ENCODE measurements at regions not wholly inside any gene's neighbourhood (a gene's known extent, or its start where the extent isn't known, plus 50 kb on each side); places are given as distances from the start of the nearest gene placed in this dataset.
"Not testable (repeated sequence)": the region's sequence is repeated elsewhere in the genome, so short reads cannot be mapped to it uniquely, and the experiment has no call there.

DNA sequence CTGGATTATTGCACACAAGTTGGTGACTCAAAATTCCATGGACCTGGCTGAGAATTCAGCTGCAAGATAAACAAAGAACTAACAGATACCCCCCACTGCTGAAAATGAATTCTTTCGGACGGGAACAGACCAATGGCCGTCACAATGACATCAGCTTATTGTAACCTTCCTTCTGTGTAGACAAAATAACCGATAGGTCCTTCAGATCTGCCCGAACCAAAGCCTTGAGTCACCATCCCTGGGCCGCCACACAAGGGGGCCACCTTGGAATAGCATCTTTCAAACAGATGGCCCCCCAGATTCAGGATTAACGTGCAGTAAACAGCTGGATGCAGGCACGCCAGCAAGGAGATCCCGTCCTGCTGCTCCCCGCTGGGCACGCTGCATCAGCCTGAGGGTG is 214.0 kb upstream of the EXOC2 start:
- CTCF ChIA-PET: no interaction called here
- no peaks in the 10 kb centered on the region for H3K4me1 Mint-ChIP-seq
- H3K9me3 Mint-ChIP-seq (ENCODE audit: low read depth): no peaks in the 10 kb centered on the region
- H3K4me3 Mint-ChIP-seq: no peak overlapping the region
- H3K27ac Mint-ChIP-seq: no peak overlapping the region
- no peaks in the 10 kb centered on the region for H3K36me3 Mint-ChIP-seq
- ATAC-seq: no peak
- H3K27me3 Mint-ChIP-seq: peaks cover 4% of the 10 kb centered on the region
- no peak for DNase-seq

DNA sequence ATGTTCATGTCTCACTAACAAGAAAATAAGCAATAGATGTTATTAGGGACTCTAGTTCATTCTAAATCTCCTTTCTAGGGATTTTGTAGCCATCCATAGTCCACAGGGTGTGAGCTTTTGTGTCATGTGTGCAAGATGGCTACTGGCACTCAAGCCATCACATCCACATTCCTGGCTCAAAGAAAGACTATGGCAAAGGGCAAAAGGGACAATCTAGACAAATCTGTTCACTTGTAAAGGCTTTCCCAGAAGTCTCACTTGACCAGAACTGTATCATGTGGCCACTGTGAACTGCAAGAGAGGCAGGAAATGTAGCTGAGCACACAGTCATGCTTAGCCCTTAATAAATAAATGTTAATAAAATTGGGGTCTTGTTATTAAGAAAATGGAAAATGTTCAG is 212.6 kb upstream of the EXOC2 start:
- Mint-ChIP-seq H3K4me1 (no peaks in the 10 kb centered on the region), H3K36me3 (no peaks in the 10 kb centered on the region), H3K27me3 (peaks cover 3% of the 10 kb centered on the region), H3K9me3 (ENCODE audit: low read depth) (no peaks in the 10 kb centered on the region), H3K4me3 (no peak overlapping the region), H3K27ac (no peak overlapping the region)
- CTCF ChIA-PET: no interaction called here
- ATAC-seq: no peak
- DNase-seq: no peak

DNA sequence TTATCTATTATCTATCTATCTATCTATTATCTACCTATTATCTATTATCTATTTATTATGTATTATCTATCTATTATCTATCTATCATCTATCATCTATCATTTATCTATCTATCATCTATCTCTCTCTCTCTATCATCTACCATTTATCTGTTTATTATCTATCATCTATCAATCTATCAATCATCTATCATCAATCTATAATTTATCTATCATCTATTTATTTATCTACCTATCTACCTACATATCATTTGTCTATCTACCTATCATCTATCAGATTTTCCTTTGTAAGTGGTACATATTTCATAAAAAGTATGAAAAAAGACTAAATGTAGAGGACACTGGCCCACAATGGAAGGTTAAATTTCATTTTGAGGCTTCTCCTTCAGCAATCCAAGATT is 212.1 kb upstream of the EXOC2 start:
- Mint-ChIP-seq H3K27me3 (peaks cover 3% of the 10 kb centered on the region), H3K27ac (no peak overlapping the region), H3K4me1 (no peaks in the 10 kb centered on the region), H3K36me3 (no peaks in the 10 kb centered on the region), H3K9me3 (ENCODE audit: low read depth) (no peaks in the 10 kb centered on the region), H3K4me3 (no peak overlapping the region)
- no peak for DNase-seq
- no peak for ATAC-seq
- CTCF ChIA-PET: no interaction called here

DNA sequence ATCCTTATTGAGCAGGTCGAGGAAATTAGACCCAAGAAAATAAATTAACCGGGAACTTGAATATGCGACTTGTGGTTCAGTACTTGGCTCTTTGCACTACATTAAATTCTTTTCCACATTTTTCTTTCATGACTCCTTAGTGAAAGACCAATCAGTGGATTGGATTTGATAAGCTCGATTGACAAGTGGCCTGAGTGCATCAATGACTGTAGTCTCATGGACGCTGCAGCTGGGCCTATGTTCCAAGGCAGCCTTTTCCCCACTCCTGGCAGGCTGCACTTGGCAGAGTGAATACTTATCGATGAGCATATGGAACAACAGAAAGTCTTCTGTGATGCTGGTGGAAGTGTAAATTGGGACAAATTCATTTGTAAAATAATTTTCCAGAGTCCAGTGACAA is 210.8 kb upstream of the EXOC2 start:
- CTCF ChIA-PET: no interaction called here
- Mint-ChIP-seq H3K27ac (no peak overlapping the region), H3K4me1 (no peaks in the 10 kb centered on the region), H3K36me3 (no peaks in the 10 kb centered on the region), H3K9me3 (ENCODE audit: low read depth) (no peaks in the 10 kb centered on the region), H3K4me3 (no peak overlapping the region), H3K27me3 (peaks cover 3% of the 10 kb centered on the region)
- ATAC-seq (no peak), DNase-seq (no peak)

DNA sequence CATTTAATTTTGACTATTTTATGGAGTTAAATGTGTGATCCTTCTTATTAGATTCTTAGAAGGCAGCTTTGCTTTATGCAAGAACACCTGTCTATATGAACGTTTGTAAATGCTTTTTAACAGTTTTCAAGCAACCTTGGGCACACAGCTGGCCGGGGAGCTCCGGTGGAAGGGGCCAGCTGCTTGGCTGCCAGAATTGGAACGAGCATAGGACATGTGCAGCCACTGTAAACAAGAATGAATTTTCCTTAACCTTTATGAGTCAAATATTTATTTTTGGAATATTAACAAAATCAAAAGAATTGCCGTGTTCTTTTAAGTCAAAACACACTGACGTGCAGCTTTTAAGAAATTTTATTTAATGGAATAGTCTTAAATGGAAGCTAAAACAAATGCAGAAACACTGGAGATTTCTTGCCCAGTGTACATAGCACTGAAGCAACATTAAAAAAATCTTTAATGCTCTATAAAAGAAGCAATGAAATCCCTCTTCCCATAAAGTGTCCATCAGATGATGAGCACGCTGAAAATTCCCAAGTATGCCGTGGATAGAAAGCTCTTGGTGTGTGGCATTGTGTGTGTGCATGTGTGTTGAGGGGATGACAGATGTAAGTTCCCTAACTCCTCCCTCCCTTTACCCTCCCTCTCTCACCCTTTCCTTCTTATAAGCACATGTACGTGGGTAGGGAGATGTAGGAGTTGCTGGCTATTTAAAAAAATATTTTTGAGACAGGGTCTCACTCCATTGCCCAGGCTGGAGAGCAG is 208.9 kb upstream of the EXOC2 start:
- Mint-ChIP-seq H3K27ac (no peak overlapping the region), H3K27me3 (peaks cover 19% of the 10 kb centered on the region), H3K36me3 (no peaks in the 10 kb centered on the region), H3K9me3 (ENCODE audit: low read depth) (no peaks in the 10 kb centered on the region), H3K4me1 (no peaks in the 10 kb centered on the region), H3K4me3 (no peak overlapping the region)
- no peak for DNase-seq
- CTCF ChIA-PET: no interaction called here
- no peak for ATAC-seq

DNA sequence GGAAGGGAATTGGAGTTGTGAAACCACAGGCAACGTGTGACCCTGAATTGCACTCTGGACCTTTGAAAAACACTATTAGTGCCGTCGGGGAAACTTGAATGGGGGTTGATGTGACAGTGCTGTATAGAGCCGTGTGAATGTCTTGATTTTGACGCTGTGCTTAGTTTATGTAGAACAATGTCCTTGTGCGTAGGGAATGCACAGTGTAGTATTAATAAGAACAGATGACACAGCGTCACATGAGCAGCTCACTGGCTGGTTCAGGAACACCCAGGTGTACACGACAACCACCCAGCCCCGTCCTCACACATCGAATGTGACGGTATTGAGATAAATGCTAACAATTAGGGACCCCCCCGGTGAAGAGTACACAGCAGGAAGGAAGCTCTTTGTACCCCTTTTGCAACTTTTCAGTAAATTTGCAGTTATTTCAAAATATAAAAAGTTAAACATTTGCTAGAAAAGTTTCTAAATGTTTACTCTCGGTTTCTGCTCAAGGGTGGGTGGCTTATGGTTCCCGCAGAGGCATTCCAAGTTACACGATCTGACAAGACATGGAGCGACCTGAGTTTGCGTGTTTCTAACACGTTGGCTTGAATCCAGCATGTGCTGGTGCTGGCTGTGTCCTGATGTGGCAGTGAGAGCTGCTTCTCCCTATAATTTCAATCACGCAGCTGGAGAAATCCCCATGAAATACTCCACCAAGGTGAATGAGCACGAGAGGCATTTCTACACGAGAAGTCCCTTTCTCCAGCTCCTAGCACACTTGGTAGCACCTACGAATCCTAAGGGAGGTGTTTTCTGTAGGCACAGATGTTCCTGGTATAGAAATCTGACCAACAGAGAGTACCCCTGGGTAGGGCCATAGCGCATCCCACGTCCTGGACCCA is 208.0 kb upstream of the EXOC2 start:
- Mint-ChIP-seq H3K4me1 (no peaks in the 10 kb centered on the region), H3K9me3 (ENCODE audit: low read depth) (no peaks in the 10 kb centered on the region), H3K27me3 (peaks cover 22% of the 10 kb centered on the region), H3K27ac (no peak overlapping the region), H3K36me3 (no peaks in the 10 kb centered on the region), H3K4me3 (no peak overlapping the region)
- ATAC-seq: no peak
- CTCF ChIA-PET: no interaction called here
- DNase-seq: no peak

DNA sequence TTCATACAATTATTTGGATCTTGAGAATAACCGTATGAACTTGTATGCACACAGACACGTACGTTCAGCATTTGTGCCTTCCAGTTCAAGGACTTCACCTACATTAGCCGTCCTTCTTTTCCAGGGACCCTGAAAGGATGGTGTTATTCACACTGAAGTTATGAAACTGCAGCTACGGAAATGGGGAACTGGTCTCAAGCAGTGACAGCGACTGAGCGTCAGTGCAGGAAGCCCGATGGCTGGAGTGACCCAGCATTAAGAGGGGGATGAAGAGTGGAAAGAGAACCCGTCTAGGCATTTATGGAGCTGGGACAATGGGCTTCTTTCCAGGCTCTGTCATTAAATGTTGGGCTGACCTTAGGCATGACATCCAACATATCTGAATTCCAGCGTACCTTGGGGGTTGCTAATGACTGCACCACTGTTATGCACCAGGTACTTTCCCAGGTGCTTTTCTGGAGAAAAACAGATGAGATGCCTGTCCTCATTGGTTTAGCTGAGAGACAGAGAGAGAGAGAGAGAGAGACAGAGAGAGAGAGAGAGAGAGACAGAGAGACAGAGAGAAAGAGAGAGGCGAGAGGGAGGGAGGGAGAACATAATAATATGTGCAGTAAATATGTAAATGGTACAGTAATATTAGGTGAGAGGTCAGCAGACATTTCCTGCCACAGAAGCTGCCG is 204.7 kb upstream of the EXOC2 start:
- Mint-ChIP-seq H3K9me3 (ENCODE audit: low read depth) (no peaks in the 10 kb centered on the region), H3K4me1 (no peaks in the 10 kb centered on the region), H3K27ac (no peak overlapping the region), H3K36me3 (no peaks in the 10 kb centered on the region), H3K4me3 (no peak overlapping the region), H3K27me3 (peaks cover 25% of the 10 kb centered on the region)
- CTCF ChIA-PET: no interaction called here
- DNase-seq (no peak), ATAC-seq (no peak)

DNA sequence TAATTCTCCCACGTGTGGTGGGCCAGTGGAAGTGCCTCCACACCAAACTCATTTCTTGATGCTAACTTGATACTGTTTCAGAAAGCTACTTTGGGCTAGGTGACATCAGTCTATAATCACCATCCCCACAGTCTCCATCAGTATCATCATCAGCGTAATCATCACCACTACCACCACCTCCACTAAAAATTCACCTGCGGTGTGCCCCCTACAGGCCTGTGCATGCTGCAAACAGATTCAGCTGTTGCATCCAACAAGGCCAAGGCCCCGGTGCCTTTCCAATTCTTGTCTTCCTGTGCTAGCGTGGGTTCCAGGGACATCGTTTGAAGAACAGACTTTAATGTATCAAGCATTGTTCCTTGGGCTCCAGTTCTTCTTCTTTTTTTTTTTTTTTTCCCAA is 201.3 kb upstream of the EXOC2 start:
- Mint-ChIP-seq H3K4me3 (no peak overlapping the region), H3K36me3 (no peaks in the 10 kb centered on the region), H3K27ac (no peak overlapping the region), H3K9me3 (ENCODE audit: low read depth) (no peaks in the 10 kb centered on the region), H3K27me3 (peaks cover 22% of the 10 kb centered on the region), H3K4me1 (no peaks in the 10 kb centered on the region)
- DNase-seq (no peak), ATAC-seq (no peak)
- CTCF ChIA-PET: no interaction called here

DNA sequence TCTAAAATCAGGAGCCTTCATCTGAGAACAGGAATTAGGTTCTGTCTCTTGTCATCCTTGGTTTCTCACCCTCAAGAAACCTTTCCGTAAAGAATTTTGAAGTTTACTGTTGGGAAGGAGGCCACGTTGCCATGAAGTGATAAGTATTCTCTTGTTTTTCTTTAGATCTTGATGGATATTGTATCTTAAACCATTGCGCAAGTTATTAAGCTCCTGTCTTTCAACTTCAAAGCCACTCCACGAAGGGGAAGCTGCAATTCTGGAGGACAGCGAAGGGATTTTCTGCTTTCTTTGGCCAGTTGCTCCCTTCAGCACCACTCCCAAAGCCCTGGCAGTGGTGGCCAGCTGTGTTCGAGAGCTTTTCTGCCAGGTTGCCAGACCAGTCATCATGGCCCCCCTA is 198.1 kb upstream of the EXOC2 start:
- no peaks in the 10 kb centered on the region for H3K4me1 Mint-ChIP-seq
- H3K4me3 Mint-ChIP-seq: no peak overlapping the region
- ATAC-seq (no peak), DNase-seq (no peak)
- H3K27ac Mint-ChIP-seq: no peak overlapping the region
- CTCF ChIA-PET: no interaction called here
- H3K9me3 Mint-ChIP-seq (ENCODE audit: low read depth): no peaks in the 10 kb centered on the region
- peaks cover 3% of the 10 kb centered on the region for H3K27me3 Mint-ChIP-seq
- no peaks in the 10 kb centered on the region for H3K36me3 Mint-ChIP-seq

DNA sequence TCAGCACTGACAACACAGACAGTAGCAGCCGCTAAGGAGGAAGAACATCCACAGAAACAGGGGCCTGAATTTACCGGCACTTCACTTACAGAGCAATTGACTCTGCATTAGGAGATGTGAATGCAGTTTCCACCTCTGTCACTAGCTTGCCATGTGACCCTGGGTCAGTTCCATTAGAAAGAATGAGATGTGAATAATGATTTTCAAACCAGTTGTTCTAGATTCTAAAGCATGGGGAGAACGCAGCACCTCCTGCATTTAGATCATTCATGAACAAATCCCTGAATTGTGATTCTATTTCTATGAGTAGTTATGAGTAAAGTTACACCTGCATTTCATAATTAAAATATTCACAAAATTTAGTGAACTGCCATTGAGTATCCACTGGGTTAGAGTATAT is 197.3 kb upstream of the EXOC2 start:
- CTCF ChIA-PET: no interaction called here
- H3K9me3 Mint-ChIP-seq (ENCODE audit: low read depth): no peaks in the 10 kb centered on the region
- no peak overlapping the region for H3K4me3 Mint-ChIP-seq

DNA sequence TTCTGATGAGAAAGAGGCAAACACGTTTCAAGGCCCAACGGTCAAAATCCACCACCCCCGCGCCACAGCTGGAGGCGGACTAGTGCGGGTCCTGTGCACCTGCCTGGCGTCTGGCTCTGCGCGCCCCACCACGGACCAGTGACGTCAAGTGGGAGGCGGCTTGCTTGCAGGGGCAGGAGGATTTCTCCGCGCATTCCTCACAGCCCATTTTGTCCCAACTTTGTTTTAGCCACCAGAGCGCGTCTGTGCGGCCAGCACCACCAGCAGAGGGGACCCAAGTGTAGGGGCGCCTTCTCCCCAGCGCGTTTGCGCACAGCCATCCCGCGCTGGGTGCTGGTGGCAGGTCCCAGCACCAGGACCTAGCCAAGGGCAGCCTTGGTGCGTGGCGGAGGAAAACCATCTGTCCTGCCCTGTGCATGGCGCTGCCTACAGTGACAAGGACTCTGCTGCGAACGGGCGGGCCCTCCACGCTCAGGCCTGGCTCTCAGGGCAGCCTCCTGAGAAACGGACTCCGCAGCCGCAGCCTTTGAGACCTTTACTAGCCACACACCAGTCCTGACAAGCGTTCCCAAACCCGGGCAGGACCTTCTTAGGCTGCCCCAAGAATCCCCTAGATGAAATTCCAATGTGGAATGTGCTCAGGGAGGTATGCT is 194.8 kb upstream of the EXOC2 start:
- Mint-ChIP-seq H3K4me1 (no peaks in the 10 kb centered on the region), H3K27ac (no peak overlapping the region), H3K4me3 (no peak overlapping the region), H3K36me3 (no peaks in the 10 kb centered on the region), H3K9me3 (ENCODE audit: low read depth) (no peaks in the 10 kb centered on the region), H3K27me3 (peaks cover 11% of the 10 kb centered on the region)
- ATAC-seq (no peak), DNase-seq (no peak)
- CTCF ChIA-PET: no interaction called here

More for the DNA sequence above, 197.3 kb upstream of the EXOC2 start:
- DNase-seq (no peak), ATAC-seq (no peak)
- Mint-ChIP-seq H3K4me1 (no peaks in the 10 kb centered on the region), H3K27ac (no peak overlapping the region), H3K36me3 (no peaks in the 10 kb centered on the region), H3K27me3 (no peaks in the 10 kb centered on the region)

DNA sequence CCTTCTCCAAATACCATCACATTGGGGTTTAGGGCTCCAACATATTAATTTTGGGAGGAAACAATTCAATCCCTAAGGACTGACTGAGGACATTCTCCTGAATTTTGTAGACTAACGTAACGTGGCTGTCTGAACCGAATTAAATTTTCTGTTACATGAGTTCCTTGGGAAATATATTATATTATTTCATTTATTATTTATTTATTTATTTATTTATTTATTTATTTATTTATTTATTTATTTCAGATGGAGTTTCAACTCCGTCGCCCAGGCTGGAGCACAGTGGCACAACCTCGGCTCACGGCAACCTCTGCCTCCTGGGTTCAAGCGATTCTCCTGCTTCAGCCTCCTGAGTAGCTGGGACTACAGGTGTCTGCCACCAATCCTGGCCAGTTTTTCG is 193.2 kb upstream of the EXOC2 start:
- H3K27ac Mint-ChIP-seq; H3K4me3 Mint-ChIP-seq; H3K4me1 Mint-ChIP-seq; ATAC-seq; DNase-seq; H3K36me3 Mint-ChIP-seq; CTCF ChIA-PET; H3K9me3 Mint-ChIP-seq (ENCODE audit: low read depth): not testable (repeated sequence)
- H3K27me3 Mint-ChIP-seq: peaks cover 14% of the 10 kb centered on the region

DNA sequence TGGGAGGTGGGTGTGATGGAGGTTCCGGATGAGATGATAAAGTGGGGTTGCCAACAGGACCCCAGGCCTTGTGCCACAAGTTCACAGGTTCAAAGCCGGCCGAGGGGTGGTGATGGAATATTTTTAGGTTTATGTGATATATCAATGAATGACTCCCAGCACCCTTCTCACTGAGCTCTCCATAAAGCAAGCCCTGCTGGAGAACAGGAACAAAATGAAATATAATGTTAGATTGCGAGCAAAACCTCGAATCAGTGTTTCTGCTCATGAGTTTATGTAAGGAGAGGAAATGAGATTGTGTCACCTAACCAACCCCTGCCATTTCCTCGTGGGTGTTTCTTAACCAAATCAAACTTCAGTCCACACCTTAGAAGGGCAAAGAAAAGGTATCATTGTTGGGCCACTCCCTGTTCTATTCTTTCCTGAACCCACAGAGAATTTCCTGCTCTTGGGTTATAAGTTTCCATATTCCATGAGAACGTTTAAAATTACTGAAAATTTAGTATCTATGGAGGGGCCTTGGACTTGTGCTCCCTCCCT is 192.2 kb upstream of the EXOC2 start:
- no peaks in the 10 kb centered on the region for H3K9me3 Mint-ChIP-seq (ENCODE audit: low read depth)
- CTCF ChIA-PET: no interaction called here
- no peaks in the 10 kb centered on the region for H3K36me3 Mint-ChIP-seq
- no peak overlapping the region for H3K27ac Mint-ChIP-seq
- no peak overlapping the region for H3K4me3 Mint-ChIP-seq
- no peak for DNase-seq
- H3K27me3 Mint-ChIP-seq: peaks cover 17% of the 10 kb centered on the region
- no peaks in the 10 kb centered on the region for H3K4me1 Mint-ChIP-seq
- ATAC-seq: no peak
